ENCODE measurements at regions not wholly inside any gene's neighbourhood (a gene's known extent, or its start where the extent isn't known, plus 50 kb on each side); places are given as distances from the start of the nearest gene placed in this dataset.
A peak's percentile ranks its signal among the peaks of the same experiment; 100 is the strongest.
"Not testable (repeated sequence)": the region's sequence is repeated elsewhere in the genome, so short reads cannot be mapped to it uniquely, and the experiment has no call there.

GRCh38 chr6:3617681-3618311, 133.7 kb downstream of the PXDC1 start:
- peak; percentile 51 for DNase-seq

- no peak for DNase-seq
Observed at GRCh38 chr6:3617192-3617631, 134.3 kb downstream of the PXDC1 start.

- peak; percentile 44 for DNase-seq
Observed at GRCh38 chr6:3616565-3617176, 134.8 kb downstream of the PXDC1 start.

GRCh38 chr6:3615391-3616380, 135.8 kb downstream of the PXDC1 start:
- DNase-seq = peak; percentile 28

GRCh38 chr6:3614918-3615317, 136.6 kb downstream of the PXDC1 start:
- DNase-seq = no peak

- not testable (repeated sequence) for DNase-seq
Observed at GRCh38 chr6:3613565-3613964, 137.9 kb downstream of the PXDC1 start.

- peak; percentile 9 for DNase-seq
Observed at GRCh38 chr6:3612341-3613041, 139.0 kb downstream of the PXDC1 start.

- DNase-seq = peak; percentile 19
Observed at GRCh38 chr6:3610921-3611320, 140.6 kb downstream of the PXDC1 start.

- DNase-seq = peak; percentile 19
Observed at GRCh38 chr6:3610206-3610605, 141.3 kb downstream of the PXDC1 start.

GRCh38 chr6:3609388-3609787, 142.1 kb downstream of the PXDC1 start:
- peak; percentile 3 for DNase-seq

- no peak for DNase-seq
Observed at GRCh38 chr6:3608159-3608558, 143.4 kb downstream of the PXDC1 start.

- no peak for DNase-seq
Observed at GRCh38 chr6:3607599-3607998, 143.9 kb downstream of the PXDC1 start.

- no peak for DNase-seq
Observed at GRCh38 chr6:3607171-3607570, 144.3 kb downstream of the PXDC1 start.

- no peak for DNase-seq
Observed at GRCh38 chr6:3603340-3604130, 146.7 kb upstream of the SLC22A23 start.

GRCh38 chr6:3601570-3601969, 144.7 kb upstream of the SLC22A23 start:
- no peak for DNase-seq

- no peak for DNase-seq
Observed at GRCh38 chr6:3597500-3598064, 140.7 kb upstream of the SLC22A23 start.

GRCh38 chr6:3596766-3597165, 139.9 kb upstream of the SLC22A23 start:
- DNase-seq = no peak

- DNase-seq = no peak
Observed at GRCh38 chr6:3594201-3594600, 137.4 kb upstream of the SLC22A23 start.

- no peak for DNase-seq
Observed at GRCh38 chr6:3593161-3593560, 136.3 kb upstream of the SLC22A23 start.

- no peak for DNase-seq
Observed at GRCh38 chr6:3592371-3592941, 135.6 kb upstream of the SLC22A23 start.

- DNase-seq = no peak
Observed at GRCh38 chr6:3591970-3592369, 135.1 kb upstream of the SLC22A23 start.

Measured in activated CD8-positive, alpha-beta memory T cell treated with anti-CD3 and anti-CD28 coated beads for 24 hours (primary cell).